ENCODE measurements at regions not wholly inside any gene's neighbourhood (a gene's known extent, or its start where the extent isn't known, plus 50 kb on each side); places are given as distances from the start of the nearest gene placed in this dataset.

DNA sequence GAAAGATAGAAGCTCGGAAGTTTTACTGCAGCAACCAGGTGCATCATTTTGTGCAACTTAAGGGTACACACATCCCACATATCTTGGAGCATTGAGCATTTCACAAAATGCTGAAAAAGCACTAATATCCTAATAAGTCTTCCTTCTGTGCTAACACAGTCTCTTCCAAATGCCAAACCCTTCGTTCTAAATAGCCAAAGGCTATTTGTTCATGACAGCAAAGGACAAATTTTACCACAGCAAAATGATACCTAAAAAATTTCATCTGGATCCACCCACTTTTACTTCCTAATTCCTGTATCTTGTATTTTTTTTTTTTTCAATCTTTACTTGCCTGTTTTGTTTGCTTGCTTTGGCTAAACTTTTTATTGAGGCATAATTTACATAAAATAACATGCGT lies 435.0 kb downstream of the RND3 start:
- H3K36me3 Mint-ChIP-seq (ENCODE audit: insufficient read depth in 1 of 3, low read depth in 3 of 3), result no peaks in the 10 kb centered on the region; a peak in 1 of 7 replicates
- Histone ChIP-seq H3K27me3 (ENCODE audit: insufficient read depth, low read length) (peaks cover 2% of the 10 kb centered on the region; the same call in 1 of the 2 replicates), H2BK5ac (ENCODE audit: insufficient read length, low read length) (no peak overlapping the region), H3K14ac (ENCODE audit: insufficient read depth, low read length) (no peak overlapping the region), H3K18ac (ENCODE audit: insufficient read length, low read depth, low read length) (no peak overlapping the region), H2BK15ac (ENCODE audit: low read depth, low read length) (no peak overlapping the region), H3K4ac (ENCODE audit: low read depth, low read length) (no peak overlapping the region), H4K91ac (ENCODE audit: insufficient read length, low read depth, low read length) (no peak overlapping the region), H3K23me2 (ENCODE audit: insufficient read length, low read depth, low read length, poor library complexity, severe bottlenecking) (no peaks in the 10 kb centered on the region), H3K23ac (ENCODE audit: insufficient read length, low read depth, low read length) (no peak overlapping the region), H3K4me1 (ENCODE audit: insufficient read depth, low read length) (no peaks in the 10 kb centered on the region; the same call in 1 of the 2 replicates), H2BK120ac (ENCODE audit: low read depth, low read length, poor library complexity, severe bottlenecking) (no peak overlapping the region), H3T11ph (ENCODE audit: low read length) (no peak overlapping the region), H3K9ac (ENCODE audit: extremely low read depth, insufficient read length, low read length) (no peak overlapping the region), H4K8ac (replicated peaks; ENCODE audit: insufficient read length, low read depth, low read length) (no peak overlapping the region), H2BK12ac (ENCODE audit: insufficient read length, low read depth, low read length) (no peak overlapping the region), H3K79me2 (ENCODE audit: insufficient read depth, low read length) (no peaks in the 10 kb centered on the region), H3K56ac (ENCODE audit: insufficient read length, low read depth, low read length) (no peak overlapping the region), H3K9me3 (ENCODE audit: control insufficient read depth, low read depth, low read length) (no peaks in the 10 kb centered on the region), H3K27ac (ENCODE audit: insufficient read length, low read depth, low read length) (no peak overlapping the region), H4K5ac (ENCODE audit: insufficient read length, low read depth, low read length) (no peak overlapping the region), H3K79me1 (ENCODE audit: insufficient read depth, low read depth, low read length, poor library complexity, severe bottlenecking) (no peaks in the 10 kb centered on the region), H2BK20ac (ENCODE audit: low read depth, low read length, poor library complexity, severe bottlenecking) (no peak overlapping the region), H2AK5ac (ENCODE audit: insufficient read length, low read length) (no peak overlapping the region), H2AFZ (ENCODE audit: low read length) (no peak overlapping the region), H3K4me2 (ENCODE audit: insufficient read depth, insufficient read length, low read length) (no peak overlapping the region), H4K20me1 (ENCODE audit: control insufficient read depth, insufficient read depth, insufficient read length) (no peaks in the 10 kb centered on the region)
- H3K9me3 Mint-ChIP-seq, result no peaks in the 10 kb centered on the region
- TF ChIP-seq, protein P1, sequence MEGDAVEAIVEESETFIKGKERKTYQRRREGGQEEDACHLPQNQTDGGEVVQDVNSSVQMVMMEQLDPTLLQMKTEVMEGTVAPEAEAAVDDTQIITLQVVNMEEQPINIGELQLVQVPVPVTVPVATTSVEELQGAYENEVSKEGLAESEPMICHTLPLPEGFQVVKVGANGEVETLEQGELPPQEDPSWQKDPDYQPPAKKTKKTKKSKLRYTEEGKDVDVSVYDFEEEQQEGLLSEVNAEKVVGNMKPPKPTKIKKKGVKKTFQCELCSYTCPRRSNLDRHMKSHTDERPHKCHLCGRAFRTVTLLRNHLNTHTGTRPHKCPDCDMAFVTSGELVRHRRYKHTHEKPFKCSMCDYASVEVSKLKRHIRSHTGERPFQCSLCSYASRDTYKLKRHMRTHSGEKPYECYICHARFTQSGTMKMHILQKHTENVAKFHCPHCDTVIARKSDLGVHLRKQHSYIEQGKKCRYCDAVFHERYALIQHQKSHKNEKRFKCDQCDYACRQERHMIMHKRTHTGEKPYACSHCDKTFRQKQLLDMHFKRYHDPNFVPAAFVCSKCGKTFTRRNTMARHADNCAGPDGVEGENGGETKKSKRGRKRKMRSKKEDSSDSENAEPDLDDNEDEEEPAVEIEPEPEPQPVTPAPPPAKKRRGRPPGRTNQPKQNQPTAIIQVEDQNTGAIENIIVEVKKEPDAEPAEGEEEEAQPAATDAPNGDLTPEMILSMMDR (conservative IDR thresholded peaks at IDR 0.05), result no peak
- no peak overlapping the region for H3K27ac Mint-ChIP-seq
- no peaks in the 10 kb centered on the region for H3K27me3 Mint-ChIP-seq (ENCODE audit: low read depth)
- WGBS (ENCODE audit: extremely low coverage, insufficient read length, low lambda C conversion rate), result no CpG with 5 or more reads among the region's 3 CpGs
- H3K4me3 Mint-ChIP-seq, result no peak overlapping the region
- no peak for DNase-seq
- H3K4me1 Mint-ChIP-seq, result peaks cover 10 to 13% of the 10 kb centered on the region in 2 experiments
